Type B pancreatic cell (in vitro differentiated cells): ENCODE measurements at regions not wholly inside any gene's neighbourhood (a gene's known extent, or its start where the extent isn't known, plus 50 kb on each side); places are given as distances from the start of the nearest gene placed in this dataset.

Experiments
- DNase-seq: peaks from one replicate; pipeline ENCODE4 v3.0.0; 2021; ENCODE audit warnings: mixed read lengths; ENCODE audit not compliant: unreplicated experiment; ENCODE audit errors: extremely low spot score
- H3K27ac Mint-ChIP-seq: 2 replicates; pipeline ENCODE4 v1.8.0; 2021; ENCODE audit warnings: mild to moderate bottlenecking, mixed read lengths
- H3K27me3 Mint-ChIP-seq: 2 replicates; pipeline ENCODE4 v1.8.0; 2021; ENCODE audit warnings: mixed read lengths
- H3K36me3 Mint-ChIP-seq: 2 replicates; pipeline ENCODE4 v1.8.0; 2021; ENCODE audit warnings: mixed read lengths
- H3K4me1 Mint-ChIP-seq: one replicate; pipeline ENCODE4 v1.8.0; 2021; ENCODE audit warnings: mixed read lengths; ENCODE audit not compliant: unreplicated experiment
- H3K4me3 Mint-ChIP-seq: 2 replicates; pipeline ENCODE4 v1.8.0; 2021; ENCODE audit warnings: mild to moderate bottlenecking, mixed read lengths
- H3K9me3 Mint-ChIP-seq: 2 replicates; pipeline ENCODE4 v1.8.0; 2021; ENCODE audit warnings: mixed read lengths
- TF ChIP-seq, protein P1 (sequence below): fragments of 200-600 bp; sonication (generic); conservative IDR thresholded peaks from 2 replicates; pipeline ENCODE4 v1.5.0; 2021; ENCODE audit warnings: antibody characterized with exemption, mild to moderate bottlenecking

DNA sequence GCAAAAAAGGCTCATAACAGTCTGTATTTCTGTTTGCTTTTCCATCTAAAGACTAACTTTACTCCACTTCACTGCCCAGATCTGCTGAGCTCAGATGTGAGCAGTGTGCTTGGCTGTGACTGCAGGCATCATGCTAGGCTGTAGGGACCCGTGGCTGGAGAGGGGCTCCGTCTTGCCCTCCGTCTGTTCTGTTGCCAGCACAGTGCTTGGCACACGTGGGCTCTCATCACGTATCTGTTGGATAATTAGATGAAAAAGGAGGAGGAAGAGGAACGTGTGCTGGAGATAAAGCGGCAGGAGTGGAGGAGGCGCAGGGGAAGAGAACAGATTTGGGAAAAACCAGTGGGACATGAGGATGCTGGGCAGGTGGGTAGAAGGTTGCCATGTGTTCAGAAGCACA lies 57.6 kb upstream of the IER3 start:
- Mint-ChIP-seq H3K36me3 (no peaks in the 10 kb centered on the region), H3K4me3 (no peak overlapping the region), H3K4me1 (peaks cover 9% of the 10 kb centered on the region), H3K9me3 (no peaks in the 10 kb centered on the region), H3K27me3 (no peaks in the 10 kb centered on the region), H3K27ac (no peak overlapping the region)
- TF ChIP-seq, protein P1, sequence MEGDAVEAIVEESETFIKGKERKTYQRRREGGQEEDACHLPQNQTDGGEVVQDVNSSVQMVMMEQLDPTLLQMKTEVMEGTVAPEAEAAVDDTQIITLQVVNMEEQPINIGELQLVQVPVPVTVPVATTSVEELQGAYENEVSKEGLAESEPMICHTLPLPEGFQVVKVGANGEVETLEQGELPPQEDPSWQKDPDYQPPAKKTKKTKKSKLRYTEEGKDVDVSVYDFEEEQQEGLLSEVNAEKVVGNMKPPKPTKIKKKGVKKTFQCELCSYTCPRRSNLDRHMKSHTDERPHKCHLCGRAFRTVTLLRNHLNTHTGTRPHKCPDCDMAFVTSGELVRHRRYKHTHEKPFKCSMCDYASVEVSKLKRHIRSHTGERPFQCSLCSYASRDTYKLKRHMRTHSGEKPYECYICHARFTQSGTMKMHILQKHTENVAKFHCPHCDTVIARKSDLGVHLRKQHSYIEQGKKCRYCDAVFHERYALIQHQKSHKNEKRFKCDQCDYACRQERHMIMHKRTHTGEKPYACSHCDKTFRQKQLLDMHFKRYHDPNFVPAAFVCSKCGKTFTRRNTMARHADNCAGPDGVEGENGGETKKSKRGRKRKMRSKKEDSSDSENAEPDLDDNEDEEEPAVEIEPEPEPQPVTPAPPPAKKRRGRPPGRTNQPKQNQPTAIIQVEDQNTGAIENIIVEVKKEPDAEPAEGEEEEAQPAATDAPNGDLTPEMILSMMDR, result no peak
- DNase-seq, result no peak

DNA sequence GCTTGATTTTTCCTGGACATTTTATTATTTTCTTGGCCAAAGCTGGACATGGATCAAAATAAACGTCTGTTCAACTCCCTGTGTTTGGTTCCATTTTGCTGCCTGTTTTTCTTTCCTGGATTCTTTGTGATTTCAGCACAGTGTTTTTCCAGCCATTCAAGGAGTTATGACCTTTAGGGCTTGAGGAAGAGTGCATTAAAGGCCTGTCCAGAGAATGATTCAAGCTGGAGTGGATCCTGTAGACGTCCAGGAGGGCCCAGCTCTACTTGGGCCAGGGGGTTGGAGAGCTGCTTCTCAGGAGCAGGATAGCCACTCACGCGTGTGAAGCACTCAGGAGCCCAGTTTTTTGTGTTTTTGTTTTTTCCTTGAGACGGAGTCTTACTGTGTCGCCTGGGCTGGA lies 56.5 kb upstream of the IER3 start:
- H3K36me3 Mint-ChIP-seq, result no peaks in the 10 kb centered on the region
- peaks cover 9% of the 10 kb centered on the region for H3K4me1 Mint-ChIP-seq
- H3K27ac Mint-ChIP-seq, result no peak overlapping the region
- H3K9me3 Mint-ChIP-seq, result no peaks in the 10 kb centered on the region
- H3K4me3 Mint-ChIP-seq, result no peak overlapping the region
- TF ChIP-seq, protein P1, result no peak
- H3K27me3 Mint-ChIP-seq, result no peaks in the 10 kb centered on the region
- no peak for DNase-seq

DNA sequence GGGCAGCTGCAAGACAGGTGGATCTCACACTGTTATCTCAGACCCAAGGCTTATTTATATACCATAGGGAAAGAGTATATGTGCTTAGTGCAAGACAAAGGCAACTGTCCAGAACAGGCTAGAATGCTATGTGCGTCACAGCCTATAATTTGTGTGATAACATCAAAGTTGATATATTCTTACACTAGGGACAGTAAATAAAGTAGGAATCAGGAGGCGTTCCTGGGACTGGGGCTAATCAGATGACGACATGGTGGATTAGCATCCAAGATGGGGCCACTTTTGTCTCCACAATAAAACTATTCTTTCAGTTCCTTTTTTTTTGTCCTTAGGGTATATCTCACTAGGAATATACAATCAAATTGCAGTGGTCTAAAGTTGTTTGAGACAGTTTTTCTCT lies 54.9 kb upstream of the IER3 start:
- no peak for DNase-seq
- no peak overlapping the region for H3K27ac Mint-ChIP-seq
- H3K4me1 Mint-ChIP-seq, result peaks cover 9% of the 10 kb centered on the region

DNA sequence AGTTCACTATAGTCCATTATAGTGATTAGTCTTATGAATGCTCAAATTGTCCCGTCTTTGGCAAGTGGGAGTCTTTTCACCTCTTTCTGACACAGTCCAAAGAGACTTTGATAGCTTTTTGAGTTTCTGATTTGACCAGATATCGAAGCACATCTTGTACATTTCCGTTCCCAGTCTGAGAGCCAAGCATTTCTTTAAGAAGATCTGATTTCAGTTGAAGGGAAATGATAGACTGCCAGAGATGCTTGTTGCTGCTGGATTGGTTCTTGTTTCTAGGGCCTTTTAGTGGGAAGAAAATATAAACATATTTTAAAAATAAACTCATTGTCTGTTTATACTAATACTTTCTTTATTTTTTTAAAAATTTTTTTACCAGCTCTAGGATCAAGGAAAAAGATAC lies 54.1 kb upstream of the IER3 start:
- H3K36me3 Mint-ChIP-seq, result no peaks in the 10 kb centered on the region
- DNase-seq, result no peak
- H3K27me3 Mint-ChIP-seq, result no peaks in the 10 kb centered on the region
- no peak overlapping the region for H3K4me3 Mint-ChIP-seq
- no peaks in the 10 kb centered on the region for H3K9me3 Mint-ChIP-seq
- no peak overlapping the region for H3K27ac Mint-ChIP-seq
- TF ChIP-seq, protein P1, result no peak
- H3K4me1 Mint-ChIP-seq, result peaks cover 15% of the 10 kb centered on the region

More for the DNA sequence above, 54.9 kb upstream of the IER3 start:
- TF ChIP-seq, protein P1, result no peak
- Mint-ChIP-seq H3K27me3 (no peaks in the 10 kb centered on the region), H3K36me3 (no peaks in the 10 kb centered on the region), H3K9me3 (no peaks in the 10 kb centered on the region), H3K4me3 (no peak overlapping the region)

DNA sequence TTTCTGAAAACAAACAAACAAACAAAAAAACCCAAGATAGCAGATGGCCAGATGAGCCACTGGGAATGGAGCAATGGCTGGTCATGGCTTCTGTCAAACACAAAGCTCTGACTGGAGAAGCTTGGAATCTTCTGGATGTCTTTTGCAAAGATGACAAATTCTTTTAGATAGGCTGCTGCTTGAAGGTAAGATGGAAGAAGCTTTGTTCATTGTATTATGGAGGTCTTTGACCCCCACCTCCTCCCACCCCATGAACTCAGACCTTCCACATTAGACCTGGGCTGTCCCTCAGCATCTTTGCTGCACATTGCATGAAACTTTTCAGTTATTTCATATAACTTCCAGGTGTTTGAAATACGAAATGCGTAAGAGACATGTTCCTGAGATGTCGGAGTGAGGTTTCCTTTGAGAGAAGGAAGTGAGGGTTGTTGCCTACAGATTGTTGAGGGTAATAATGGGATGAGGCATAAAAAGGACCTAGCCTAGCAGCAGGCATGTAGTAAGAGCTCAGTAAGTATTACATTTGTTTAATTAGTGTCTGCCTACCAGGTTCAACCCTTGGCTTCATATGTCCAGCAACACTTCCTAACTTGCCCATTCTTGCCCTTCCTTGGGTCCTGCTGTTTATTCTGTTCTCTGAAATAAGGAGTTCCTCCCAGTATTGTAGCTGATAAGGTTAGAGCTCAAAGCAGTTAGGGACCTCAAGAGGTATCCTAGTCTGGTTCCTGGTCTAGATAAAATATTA lies 51.4 kb upstream of the IER3 start:
- TF ChIP-seq, protein P1, result no peak
- H3K36me3 Mint-ChIP-seq, result no peaks in the 10 kb centered on the region
- H3K4me3 Mint-ChIP-seq, result no peak overlapping the region
- H3K4me1 Mint-ChIP-seq, result peaks cover 12% of the 10 kb centered on the region
- DNase-seq, result no peak
- no peaks in the 10 kb centered on the region for H3K27me3 Mint-ChIP-seq
- H3K9me3 Mint-ChIP-seq, result no peaks in the 10 kb centered on the region
- H3K27ac Mint-ChIP-seq, result no peak overlapping the region
